Tibial artery (tissue), 4 donors: ENCODE measurements at regions not wholly inside any gene's neighbourhood (a gene's known extent, or its start where the extent isn't known, plus 50 kb on each side); places are given as distances from the start of the nearest gene placed in this dataset.

Source experiments
- DNase-seq, 2 donors: peaks; one replicate each; pipeline ENCODE4 v3.0.0-alpha.2; 2019
- H3K27ac ChIP-seq, 2 donors: fragments of 200-600 bp; sonication (generic) in 1 of 2; 1 replicate in 1 of 2; 2 replicates in 1 of 2; pipeline ENCODE4 v1.5.1; 2018 to 2019; ENCODE audit warnings: mild to moderate bottlenecking in 1 of 2
- H3K27me3 ChIP-seq, 2 donors: fragments of 200-600 bp; sonication (generic) in 1 of 2; one replicate each; pipeline versions ENCODE4 v1.5.1 to v1.6.0; 2016 to 2019
- H3K36me3 ChIP-seq, 3 donors: fragments of 200-600 bp; sonication (generic) in 2 of 3; one replicate each; pipeline ENCODE4 v1.5.1; 2016 to 2019; ENCODE audit warnings: mild to moderate bottlenecking in 2 of 3
- H3K4me1 ChIP-seq, 4 donors: fragments of 200-600 bp; sonication (generic) in 2 of 4; 1 replicate in 3 of 4; 2 replicates in 1 of 4; pipeline ENCODE4 v1.5.1; 2016 to 2019
- H3K4me3 ChIP-seq, 2 donors: fragments of 200-600 bp; sonication (generic) in 1 of 2; 1 replicate in 1 of 2; 2 replicates in 1 of 2; pipeline ENCODE4 v1.5.1; 2018 to 2019; ENCODE audit warnings: mild to moderate bottlenecking in 2 of 2
- H3K9me3 ChIP-seq, 3 donors: fragments of 200-600 bp; sonication (generic) in 1 of 3; one replicate each; pipeline ENCODE4 v1.5.1; 2016 to 2019
- intact Hi-C: fragments of 100-400 bp; cut with DNase I; formaldehyde crosslinking; loops from one replicate; pipeline ENCODE4 v1.15.0; 2023; ENCODE audit warnings: low total_unique reads
- TF ChIP-seq, protein P1 (sequence below), 2 experiments: fragments of 200-600 bp in 1 of 2; fragments of 450-650 bp in 1 of 2; IDR thresholded peaks; one replicate each; pipeline ENCODE4 v1.5.1; 2017 to 2019; ENCODE audit warnings: antibody characterized with exemption in 2 of 2, mild to moderate bottlenecking in 1 of 2, moderate library complexity in 1 of 2

DNA sequence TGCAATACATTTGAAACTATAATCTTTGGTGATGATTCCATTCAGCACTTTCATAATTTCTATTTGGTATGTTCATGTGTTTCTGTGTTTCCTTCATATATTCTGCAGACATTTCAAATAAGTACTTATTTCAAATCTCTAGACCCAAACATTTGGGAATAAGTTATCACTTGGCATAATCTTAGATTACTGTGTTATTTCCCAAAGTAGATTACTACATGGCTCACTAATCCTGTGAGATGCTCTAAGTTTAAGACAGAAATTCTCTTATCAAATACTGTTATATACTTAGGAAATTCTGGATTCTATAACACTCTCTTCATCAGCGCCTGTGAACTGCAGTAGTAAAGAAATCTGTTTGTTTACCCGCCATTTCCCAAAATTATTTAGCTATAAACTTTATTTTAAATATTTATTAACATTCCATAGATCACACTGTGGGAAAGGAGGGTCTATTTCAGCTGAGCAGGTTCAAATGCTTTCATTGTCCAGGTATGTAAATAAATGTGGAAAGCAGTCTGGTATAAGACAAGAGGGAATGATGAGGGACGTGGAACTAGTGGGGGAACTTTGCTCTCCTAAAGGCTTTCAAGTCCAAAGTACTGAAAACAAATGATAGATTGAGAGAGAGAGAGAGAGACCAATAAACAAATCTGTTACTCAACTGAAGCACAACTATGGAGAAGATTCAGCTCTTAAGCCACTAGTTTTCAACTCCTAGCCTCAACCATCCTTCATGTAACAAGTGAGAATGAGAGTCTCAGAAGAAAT, 61.8 kb upstream of the TOM1L1 start:
- Histone ChIP-seq H3K27ac (no peak overlapping the region), H3K4me1 (no peaks in the 10 kb centered on the region), H3K36me3 (no peaks in the 10 kb centered on the region), H3K27me3 (no peaks in the 10 kb centered on the region), H3K4me3 (no peak overlapping the region), H3K9me3 (peaks cover 0 to 13% (median 0%) of the 10 kb centered on the region in 3 donors)
- intact Hi-C loops = no loop called here
- no peak for DNase-seq
- TF ChIP-seq, protein P1, sequence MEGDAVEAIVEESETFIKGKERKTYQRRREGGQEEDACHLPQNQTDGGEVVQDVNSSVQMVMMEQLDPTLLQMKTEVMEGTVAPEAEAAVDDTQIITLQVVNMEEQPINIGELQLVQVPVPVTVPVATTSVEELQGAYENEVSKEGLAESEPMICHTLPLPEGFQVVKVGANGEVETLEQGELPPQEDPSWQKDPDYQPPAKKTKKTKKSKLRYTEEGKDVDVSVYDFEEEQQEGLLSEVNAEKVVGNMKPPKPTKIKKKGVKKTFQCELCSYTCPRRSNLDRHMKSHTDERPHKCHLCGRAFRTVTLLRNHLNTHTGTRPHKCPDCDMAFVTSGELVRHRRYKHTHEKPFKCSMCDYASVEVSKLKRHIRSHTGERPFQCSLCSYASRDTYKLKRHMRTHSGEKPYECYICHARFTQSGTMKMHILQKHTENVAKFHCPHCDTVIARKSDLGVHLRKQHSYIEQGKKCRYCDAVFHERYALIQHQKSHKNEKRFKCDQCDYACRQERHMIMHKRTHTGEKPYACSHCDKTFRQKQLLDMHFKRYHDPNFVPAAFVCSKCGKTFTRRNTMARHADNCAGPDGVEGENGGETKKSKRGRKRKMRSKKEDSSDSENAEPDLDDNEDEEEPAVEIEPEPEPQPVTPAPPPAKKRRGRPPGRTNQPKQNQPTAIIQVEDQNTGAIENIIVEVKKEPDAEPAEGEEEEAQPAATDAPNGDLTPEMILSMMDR (IDR thresholded peaks at IDR 0.05) = no peak

DNA sequence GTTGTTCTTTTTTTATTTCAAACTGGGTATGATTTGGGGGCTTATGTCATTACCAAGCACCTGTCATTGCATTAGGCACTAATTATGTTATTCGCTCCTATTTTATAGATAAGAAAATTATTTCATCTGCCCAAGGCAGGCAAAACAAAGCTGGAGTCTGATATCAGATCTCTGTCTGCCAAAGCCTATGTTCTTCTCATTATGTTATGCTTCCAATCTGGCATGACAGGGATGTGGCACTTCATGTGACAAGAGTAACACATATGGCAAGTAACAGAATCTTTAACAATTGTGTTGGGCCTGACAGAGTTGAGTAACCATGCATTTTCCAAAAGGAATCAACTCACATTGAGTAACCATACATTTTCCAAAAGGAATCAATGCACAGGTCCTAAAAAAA, 61.2 kb upstream of the TOM1L1 start:
- H3K27me3 ChIP-seq = no peaks in the 10 kb centered on the region
- no peak overlapping the region for H3K27ac ChIP-seq
- TF ChIP-seq, protein P1 (IDR thresholded peaks at IDR 0.05) = no peak
- intact Hi-C loops = no loop called here
- no peak for DNase-seq
- no peak overlapping the region for H3K4me3 ChIP-seq
- no peaks in the 10 kb centered on the region for H3K4me1 ChIP-seq
- H3K9me3 ChIP-seq = peaks cover 0 to 13% (median 0%) of the 10 kb centered on the region in 3 donors
- H3K36me3 ChIP-seq = no peaks in the 10 kb centered on the region

DNA sequence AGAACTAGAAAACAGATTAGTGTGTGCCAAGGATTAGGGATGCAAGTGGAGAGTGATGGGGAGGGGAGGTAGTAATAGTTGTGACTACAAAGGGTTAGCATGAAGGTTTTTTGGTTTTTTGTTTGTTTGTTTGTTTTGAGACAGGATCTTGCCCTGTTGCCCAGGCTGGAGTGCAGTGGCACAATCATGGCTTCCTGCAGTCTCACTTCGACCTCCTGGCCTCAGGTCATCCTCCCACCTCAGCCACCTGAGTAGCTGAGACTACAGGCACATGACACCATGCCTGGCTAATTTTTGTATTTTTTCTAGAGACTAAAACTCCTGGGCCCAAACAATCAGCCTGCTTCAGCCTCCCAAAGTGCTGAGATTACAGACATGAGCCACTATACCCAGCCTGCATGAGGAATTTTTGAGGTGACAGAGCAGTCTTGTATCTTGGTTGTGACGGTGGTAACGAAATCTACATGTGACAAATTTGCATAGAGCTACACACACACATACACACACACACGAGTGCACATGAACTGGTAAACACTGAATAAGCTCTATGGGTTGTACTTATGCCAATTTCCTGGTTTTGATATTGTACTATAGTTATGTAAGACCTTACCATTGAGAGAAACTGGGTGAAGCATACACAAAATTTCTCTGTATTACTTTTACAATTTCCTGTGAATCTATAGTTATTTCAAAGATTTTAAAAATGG, 59.6 kb upstream of the TOM1L1 start:
- intact Hi-C loops = no loop called here
- no peak overlapping the region for H3K27ac ChIP-seq
- H3K36me3 ChIP-seq = no peaks in the 10 kb centered on the region
- H3K4me1 ChIP-seq = no peaks in the 10 kb centered on the region
- TF ChIP-seq, protein P1 (IDR thresholded peaks at IDR 0.05) = no peak
- DNase-seq = no peak
- no peaks in the 10 kb centered on the region for H3K27me3 ChIP-seq
- H3K4me3 ChIP-seq = no peak overlapping the region
- H3K9me3 ChIP-seq = peaks cover 0 to 12% (median 0%) of the 10 kb centered on the region in 3 donors

DNA sequence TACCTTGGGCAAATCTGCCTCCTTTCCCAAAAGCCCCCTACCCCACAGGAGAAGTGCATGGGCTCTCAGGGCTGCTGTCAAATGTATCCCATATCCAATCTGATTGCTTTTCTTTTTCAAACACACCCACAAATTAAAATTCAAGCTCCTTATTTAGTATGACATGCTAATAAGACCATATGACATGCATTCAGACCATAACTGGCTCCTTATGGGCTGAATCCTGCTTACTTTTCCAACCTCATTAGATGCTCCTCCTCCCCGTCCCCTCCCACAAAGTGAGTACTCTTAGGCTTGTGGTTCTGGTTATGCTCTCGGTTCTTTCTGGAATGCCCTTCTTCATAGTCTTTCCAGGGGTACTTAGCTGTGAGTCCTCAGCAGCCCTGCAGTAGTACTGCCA, 59.0 kb upstream of the TOM1L1 start:
- H3K4me1 ChIP-seq = no peaks in the 10 kb centered on the region
- peaks cover 0 to 6% (median 0%) of the 10 kb centered on the region in 3 donors for H3K9me3 ChIP-seq
- intact Hi-C loops = no loop called here
- H3K27me3 ChIP-seq = no peaks in the 10 kb centered on the region
- no peak for DNase-seq
- no peak overlapping the region for H3K4me3 ChIP-seq
- TF ChIP-seq, protein P1 (IDR thresholded peaks at IDR 0.05) = no peak
- H3K27ac ChIP-seq = no peak overlapping the region
- H3K36me3 ChIP-seq = no peaks in the 10 kb centered on the region

DNA sequence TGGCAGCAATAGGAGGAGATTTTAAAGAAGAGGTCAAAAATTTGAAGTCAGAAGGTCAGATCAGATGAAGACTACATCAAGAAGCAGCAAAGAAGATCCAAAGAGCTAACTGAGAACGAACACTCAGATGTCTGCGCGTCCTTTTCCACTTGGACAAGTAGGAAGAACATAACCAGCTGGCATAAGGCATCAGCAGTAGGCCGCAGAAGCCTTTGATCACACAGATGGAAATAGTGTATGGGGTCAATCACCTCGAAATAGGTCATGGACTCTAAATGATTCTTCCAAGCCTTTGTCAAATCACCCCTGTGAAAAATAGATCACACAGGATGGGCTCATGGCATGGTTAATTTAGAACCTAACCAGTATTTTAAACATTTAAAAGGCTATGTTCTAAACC, 56.4 kb upstream of the TOM1L1 start:
- TF ChIP-seq, protein P1 (IDR thresholded peaks at IDR 0.05) = no peak
- no peak overlapping the region for H3K27ac ChIP-seq
- H3K36me3 ChIP-seq = no peaks in the 10 kb centered on the region
- no peak overlapping the region for H3K4me3 ChIP-seq
- DNase-seq = no peak
- H3K27me3 ChIP-seq = no peaks in the 10 kb centered on the region
- no peaks in the 10 kb centered on the region for H3K9me3 ChIP-seq
- intact Hi-C loops = no loop called here
- H3K4me1 ChIP-seq = no peaks in the 10 kb centered on the region
